Coronary artery (tissue), 2 donors: ENCODE measurements at regions not wholly inside any gene's neighbourhood (a gene's known extent, or its start where the extent isn't known, plus 50 kb on each side); places are given as distances from the start of the nearest gene placed in this dataset.

Experiments
- DNase-seq: peaks from one replicate; pipeline ENCODE4 v3.0.0-alpha.2; 2017; ENCODE audit warnings: low spot score
- H3K27ac ChIP-seq, 2 donors: fragments of 200-600 bp; sonication (generic); one replicate each; pipeline ENCODE4 v1.5.1; 2016 to 2019
- H3K4me3 ChIP-seq: fragments of 200-600 bp; sonication (generic); 2 replicates; pipeline ENCODE4 v1.5.1; 2016; ENCODE audit warnings: mild to moderate bottlenecking, moderate library complexity
- TF ChIP-seq, protein P1 (sequence below): fragments of 200-600 bp; sonication (generic); IDR thresholded peaks from one replicate; pipeline ENCODE4 v1.5.1; 2019; ENCODE audit warnings: antibody characterized with exemption

GRCh38 chr3:72255191-72255590 is 470.2 kb upstream of the PROK2 start:
- TF ChIP-seq, protein P1, sequence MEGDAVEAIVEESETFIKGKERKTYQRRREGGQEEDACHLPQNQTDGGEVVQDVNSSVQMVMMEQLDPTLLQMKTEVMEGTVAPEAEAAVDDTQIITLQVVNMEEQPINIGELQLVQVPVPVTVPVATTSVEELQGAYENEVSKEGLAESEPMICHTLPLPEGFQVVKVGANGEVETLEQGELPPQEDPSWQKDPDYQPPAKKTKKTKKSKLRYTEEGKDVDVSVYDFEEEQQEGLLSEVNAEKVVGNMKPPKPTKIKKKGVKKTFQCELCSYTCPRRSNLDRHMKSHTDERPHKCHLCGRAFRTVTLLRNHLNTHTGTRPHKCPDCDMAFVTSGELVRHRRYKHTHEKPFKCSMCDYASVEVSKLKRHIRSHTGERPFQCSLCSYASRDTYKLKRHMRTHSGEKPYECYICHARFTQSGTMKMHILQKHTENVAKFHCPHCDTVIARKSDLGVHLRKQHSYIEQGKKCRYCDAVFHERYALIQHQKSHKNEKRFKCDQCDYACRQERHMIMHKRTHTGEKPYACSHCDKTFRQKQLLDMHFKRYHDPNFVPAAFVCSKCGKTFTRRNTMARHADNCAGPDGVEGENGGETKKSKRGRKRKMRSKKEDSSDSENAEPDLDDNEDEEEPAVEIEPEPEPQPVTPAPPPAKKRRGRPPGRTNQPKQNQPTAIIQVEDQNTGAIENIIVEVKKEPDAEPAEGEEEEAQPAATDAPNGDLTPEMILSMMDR: no peak
- H3K27ac ChIP-seq: peak overlapping the region; percentile 40 to 63
- DNase-seq: peak; percentile 83
- H3K4me3 ChIP-seq: no peak overlapping the region

- H3K4me3 ChIP-seq: no peak overlapping the region
- H3K27ac ChIP-seq: peak overlapping the region in 1 of 2 donors; percentile 40
- no peak for DNase-seq
- TF ChIP-seq, protein P1: no peak
Observed at GRCh38 chr3:72254483-72254882, 469.5 kb upstream of the PROK2 start.

DNA sequence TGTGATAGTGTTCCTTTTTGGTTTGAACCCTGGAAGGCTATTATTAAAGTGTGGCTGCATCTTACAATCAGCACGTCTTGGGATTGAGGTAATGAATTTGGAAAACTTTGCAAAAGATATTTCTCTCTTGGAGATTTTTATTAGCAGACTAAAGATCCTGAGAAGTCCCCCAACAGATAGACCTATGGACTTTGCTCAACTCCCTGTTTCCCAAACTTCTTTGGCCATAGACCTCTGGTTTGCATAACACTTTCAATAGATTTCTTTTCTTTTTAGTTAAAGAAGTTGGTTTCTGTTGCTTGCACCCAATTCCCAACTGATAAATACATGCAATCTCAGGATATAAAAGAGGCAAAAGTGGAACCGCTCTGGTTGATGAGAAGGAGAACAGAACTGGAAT is 465.8 kb upstream of the PROK2 start:
- TF ChIP-seq, protein P1: no peak
- Histone ChIP-seq H3K4me3 (no peak overlapping the region), H3K27ac (no peak overlapping the region)
- DNase-seq: no peak

DNA sequence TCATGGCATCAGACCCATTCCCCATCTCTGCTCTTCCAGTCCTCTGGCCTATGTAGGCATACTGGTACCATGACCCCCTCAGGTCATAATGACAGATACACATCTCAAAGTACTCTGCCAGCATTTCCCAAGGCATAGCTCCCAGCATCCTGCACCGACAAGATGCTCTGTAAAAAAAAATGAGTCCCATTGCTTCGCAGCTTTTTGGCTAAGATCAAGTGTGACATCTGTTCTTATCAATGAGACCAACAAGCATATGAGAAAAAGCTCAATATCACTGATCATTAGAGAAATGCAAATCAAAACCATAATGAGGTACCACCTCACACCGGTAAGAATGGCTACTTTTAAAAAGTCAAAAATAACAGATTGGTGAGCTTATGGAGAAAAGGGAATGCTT is 463.9 kb upstream of the PROK2 start:
- no peak for DNase-seq
- Histone ChIP-seq H3K4me3 (no peak overlapping the region), H3K27ac (no peak overlapping the region)
- TF ChIP-seq, protein P1: no peak

DNA sequence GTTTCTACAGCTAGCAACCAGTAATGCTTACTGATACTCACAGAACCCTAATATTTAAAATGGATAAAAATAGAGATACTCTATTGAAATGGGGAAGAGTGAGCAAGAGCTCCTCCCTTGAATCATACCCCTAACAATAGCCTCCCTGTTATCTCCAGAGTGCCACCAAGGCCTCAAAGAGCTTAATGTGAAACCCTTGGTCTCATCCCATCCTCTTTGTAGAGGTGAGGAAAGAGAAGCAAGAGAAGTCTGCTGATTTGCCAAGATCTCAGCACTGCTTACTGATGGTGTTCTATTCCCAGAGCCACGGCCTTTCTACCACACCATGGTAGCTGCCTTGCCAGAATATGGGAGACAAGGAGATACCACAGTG is 463.4 kb upstream of the PROK2 start:
- Histone ChIP-seq H3K27ac (no peak overlapping the region), H3K4me3 (no peak overlapping the region)
- no peak for DNase-seq
- TF ChIP-seq, protein P1: no peak

- Histone ChIP-seq H3K27ac (no peak overlapping the region), H3K4me3 (no peak overlapping the region)
- TF ChIP-seq, protein P1: no peak
- DNase-seq: no peak
Observed at GRCh38 chr3:72247645-72248388, 462.9 kb upstream of the PROK2 start.

- TF ChIP-seq, protein P1: no peak
- DNase-seq: no peak
- Histone ChIP-seq H3K27ac (peak overlapping the region; percentile 62 to 73), H3K4me3 (no peak overlapping the region)
Observed at GRCh38 chr3:72247126-72247525, 462.2 kb upstream of the PROK2 start.
